ENCODE measurements at regions not wholly inside any gene's neighbourhood (a gene's known extent, or its start where the extent isn't known, plus 50 kb on each side); places are given as distances from the start of the nearest gene placed in this dataset.

DNA sequence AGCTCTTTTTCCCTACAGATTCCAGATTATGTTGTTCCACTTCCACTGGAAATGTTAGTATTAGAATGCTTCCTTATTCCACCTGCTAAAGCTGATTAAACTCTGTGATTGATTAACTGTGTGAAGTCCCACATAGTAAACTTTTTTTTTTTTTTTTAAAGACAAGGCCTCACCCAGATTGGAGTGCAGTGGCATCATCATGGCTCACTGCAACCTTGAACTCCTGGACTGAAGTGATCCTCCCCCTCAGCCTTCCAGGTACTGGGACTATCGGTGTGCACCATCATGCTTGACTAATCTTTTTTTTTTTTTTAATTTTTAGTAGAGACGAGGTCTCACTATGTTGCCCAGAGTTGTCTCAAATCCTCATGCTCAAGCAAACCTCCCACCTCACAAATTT lies 108.5 kb upstream of the RBMS1 start:
- Histone ChIP-seq H3K4me3 (no peak overlapping the region), H3K27ac (no peak overlapping the region)
- TF ChIP-seq, protein P1, sequence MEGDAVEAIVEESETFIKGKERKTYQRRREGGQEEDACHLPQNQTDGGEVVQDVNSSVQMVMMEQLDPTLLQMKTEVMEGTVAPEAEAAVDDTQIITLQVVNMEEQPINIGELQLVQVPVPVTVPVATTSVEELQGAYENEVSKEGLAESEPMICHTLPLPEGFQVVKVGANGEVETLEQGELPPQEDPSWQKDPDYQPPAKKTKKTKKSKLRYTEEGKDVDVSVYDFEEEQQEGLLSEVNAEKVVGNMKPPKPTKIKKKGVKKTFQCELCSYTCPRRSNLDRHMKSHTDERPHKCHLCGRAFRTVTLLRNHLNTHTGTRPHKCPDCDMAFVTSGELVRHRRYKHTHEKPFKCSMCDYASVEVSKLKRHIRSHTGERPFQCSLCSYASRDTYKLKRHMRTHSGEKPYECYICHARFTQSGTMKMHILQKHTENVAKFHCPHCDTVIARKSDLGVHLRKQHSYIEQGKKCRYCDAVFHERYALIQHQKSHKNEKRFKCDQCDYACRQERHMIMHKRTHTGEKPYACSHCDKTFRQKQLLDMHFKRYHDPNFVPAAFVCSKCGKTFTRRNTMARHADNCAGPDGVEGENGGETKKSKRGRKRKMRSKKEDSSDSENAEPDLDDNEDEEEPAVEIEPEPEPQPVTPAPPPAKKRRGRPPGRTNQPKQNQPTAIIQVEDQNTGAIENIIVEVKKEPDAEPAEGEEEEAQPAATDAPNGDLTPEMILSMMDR (IDR thresholded peaks at IDR 0.05): no peak
- DNase-seq (ENCODE audit: low spot score): no peak

DNA sequence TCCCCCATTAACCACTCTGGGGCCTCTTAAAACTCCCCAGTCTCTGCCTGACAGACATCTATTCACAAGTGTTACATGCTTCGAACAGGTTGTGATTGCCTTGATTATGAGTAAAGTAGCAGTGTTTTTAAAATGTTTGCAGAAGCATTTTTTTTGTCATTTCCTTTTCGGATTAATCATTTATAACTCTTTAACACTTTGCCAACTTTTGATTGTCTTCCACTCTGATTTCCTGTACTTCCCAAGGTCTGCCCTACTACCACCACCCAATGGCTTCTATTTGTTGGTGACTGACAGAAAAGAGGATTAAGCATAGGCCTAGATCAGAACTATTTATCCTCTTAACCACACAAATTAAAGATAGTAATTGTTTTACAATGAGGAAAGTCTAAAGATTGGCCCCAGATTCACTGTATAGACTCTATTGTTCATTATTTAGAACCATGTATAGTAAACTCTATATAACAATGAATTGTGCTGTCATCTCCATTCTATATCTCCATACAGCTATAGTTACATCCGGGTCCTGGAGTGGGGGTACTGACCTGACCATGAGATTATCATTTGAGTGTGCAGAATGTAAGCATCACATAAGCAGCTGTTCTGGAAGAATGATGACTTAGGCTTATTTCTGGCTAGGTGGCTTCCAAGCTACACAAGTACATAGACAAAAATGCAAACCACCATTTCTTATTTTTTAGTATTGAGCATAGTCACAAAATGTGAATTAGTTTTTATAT lies 110.3 kb upstream of the RBMS1 start:
- DNase-seq (ENCODE audit: low spot score): no peak
- TF ChIP-seq, protein P1 (IDR thresholded peaks at IDR 0.05): no peak
- no peak overlapping the region for H3K4me3 ChIP-seq
- no peak overlapping the region for H3K27ac ChIP-seq

DNA sequence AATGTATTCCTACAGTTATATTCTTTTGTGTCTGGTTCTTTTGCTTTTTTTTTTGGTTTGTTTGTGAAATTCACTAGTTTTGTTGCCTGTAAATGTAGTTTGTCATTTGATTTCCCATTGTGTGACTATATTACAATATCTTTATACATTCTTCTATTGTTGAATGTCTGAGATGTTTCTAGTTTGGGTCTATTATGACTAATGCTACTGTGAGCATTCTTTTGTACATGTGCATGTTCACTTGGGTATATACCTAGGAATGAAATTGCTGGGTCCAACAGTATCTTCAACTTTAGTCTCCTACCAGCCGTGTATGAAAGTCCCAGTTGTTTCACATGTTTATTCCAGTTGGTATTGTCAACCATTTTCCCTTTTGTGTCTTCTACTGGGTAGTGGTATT lies 112.7 kb upstream of the RBMS1 start:
- Histone ChIP-seq H3K27ac (no peak overlapping the region), H3K4me3 (no peak overlapping the region)
- DNase-seq (ENCODE audit: low spot score): no peak
- TF ChIP-seq, protein P1 (IDR thresholded peaks at IDR 0.05): no peak

DNA sequence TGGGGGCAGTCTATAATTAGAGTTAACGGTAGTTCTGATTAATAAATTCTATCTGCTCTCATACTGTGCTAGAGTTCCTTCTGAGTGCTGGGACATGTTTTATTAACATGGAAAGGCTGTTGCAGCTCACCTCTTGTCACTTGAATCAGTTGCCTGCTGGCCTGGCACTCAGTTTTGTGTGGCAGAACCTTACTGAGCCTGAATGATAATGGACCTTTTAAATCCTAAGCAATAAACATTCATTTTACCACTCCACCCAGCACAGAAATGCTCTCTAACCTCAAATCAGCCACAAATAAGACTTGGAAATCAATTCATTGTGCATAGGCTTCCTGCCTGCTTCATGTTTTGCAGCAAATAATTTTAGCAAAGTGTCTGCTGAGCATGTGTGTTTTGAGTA lies 115.0 kb upstream of the RBMS1 start:
- no peak for DNase-seq (ENCODE audit: low spot score)
- no peak overlapping the region for H3K4me3 ChIP-seq
- TF ChIP-seq, protein P1 (IDR thresholded peaks at IDR 0.05): no peak
- no peak overlapping the region for H3K27ac ChIP-seq

DNA sequence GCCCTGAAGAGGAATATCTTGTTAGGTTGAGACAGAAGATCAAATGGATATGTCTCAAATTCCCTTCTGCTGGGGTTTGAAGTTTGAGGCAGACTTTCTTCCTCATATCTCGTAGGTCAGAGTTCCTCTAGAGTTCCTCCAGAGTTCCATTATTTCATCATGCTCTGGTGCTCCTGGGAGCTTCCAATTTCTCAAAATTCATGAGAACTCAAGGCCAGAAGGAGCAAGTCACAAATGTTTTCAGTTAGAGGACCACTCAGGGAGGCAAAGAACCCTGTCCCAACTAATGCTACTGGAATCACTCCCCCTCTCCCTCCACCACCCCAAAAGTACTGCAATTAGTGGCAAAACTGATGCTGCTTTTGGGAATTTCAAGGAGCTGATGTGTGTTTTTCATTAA lies 115.7 kb upstream of the RBMS1 start:
- H3K27ac ChIP-seq: no peak overlapping the region
- H3K4me3 ChIP-seq: no peak overlapping the region
- no peak for DNase-seq (ENCODE audit: low spot score)
- TF ChIP-seq, protein P1 (IDR thresholded peaks at IDR 0.05): no peak

DNA sequence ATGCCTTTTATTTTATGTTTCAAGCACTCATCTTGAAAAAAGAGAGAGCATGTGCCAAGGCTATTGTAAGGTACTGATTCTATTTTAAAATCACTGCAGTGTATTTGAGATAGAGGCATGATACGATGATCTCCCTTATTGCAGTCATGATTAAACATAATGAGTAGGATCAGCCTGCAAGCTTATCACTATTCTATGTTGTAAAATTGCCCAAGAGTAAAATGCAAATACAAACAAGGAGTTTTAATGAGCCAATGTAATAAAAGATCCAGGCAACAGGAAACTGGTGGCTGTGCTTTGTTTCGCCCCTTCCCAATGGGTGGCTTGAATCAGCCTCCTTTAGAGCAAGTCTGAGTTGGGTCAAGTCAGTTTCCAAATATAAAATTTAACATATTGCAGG lies 116.4 kb upstream of the RBMS1 start:
- Histone ChIP-seq H3K4me3 (no peak overlapping the region), H3K27ac (no peak overlapping the region)
- TF ChIP-seq, protein P1 (IDR thresholded peaks at IDR 0.05): no peak
- DNase-seq (ENCODE audit: low spot score): no peak

DNA sequence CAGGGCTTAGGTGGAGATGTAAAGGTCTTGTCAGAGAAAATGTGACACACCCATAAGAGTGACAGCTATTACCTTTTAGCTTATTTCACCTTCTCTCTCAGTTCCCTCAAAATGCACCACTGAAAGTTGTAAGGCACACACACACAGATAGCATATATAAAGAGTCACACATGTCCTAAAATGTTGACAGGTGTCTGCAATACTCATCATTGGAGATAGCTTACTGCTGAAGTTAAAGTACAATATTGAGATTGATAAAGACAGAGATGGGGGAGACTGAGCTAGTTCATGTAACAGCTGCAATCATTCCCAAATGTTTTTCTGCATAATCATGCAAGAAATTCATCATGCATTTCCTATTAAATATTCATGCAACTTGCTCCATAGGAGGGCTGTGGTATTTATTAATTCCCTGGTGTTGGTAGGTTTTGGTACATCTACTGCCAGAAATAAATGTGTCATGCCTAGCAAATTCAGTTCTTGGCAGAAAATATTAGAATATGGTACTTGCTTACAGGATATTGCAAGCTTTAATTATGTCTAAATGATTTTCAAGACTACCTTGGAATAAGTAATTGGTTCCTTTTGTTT lies 118.8 kb upstream of the RBMS1 start:
- TF ChIP-seq, protein P1 (IDR thresholded peaks at IDR 0.05): no peak
- no peak for DNase-seq (ENCODE audit: low spot score)
- no peak overlapping the region for H3K4me3 ChIP-seq
- H3K27ac ChIP-seq: no peak overlapping the region

Measured in coronary artery (tissue), 2 donors.